WTC11 (cell line): ENCODE measurements at regions not wholly inside any gene's neighbourhood (a gene's known extent, or its start where the extent isn't known, plus 50 kb on each side); places are given as distances from the start of the nearest gene placed in this dataset.

Experiments used
- ATAC-seq: fragments of 200-7000 bp; cut with Tn5 transposase; 2 replicates; pipeline ENCODE4 v1.10.0; 2021; ENCODE audit warnings: mild to moderate bottlenecking, moderate library complexity
- CTCF ChIA-PET: fragments of 300-600 bp; sonication (Branson Sonifier 250); formaldehyde crosslinking; loops from one replicate; lab custom pipeline; 2021; ENCODE audit warnings: antibody characterized with exemption; lab: Charles Lee
- POLR2A ChIA-PET: fragments of 350-600 bp; sonication (Branson Sonifier 250); formaldehyde crosslinking; loops from one replicate; lab custom pipeline; 2021; ENCODE audit warnings: antibody characterized with exemption; lab: Charles Lee
- DNase-seq: peaks from one replicate; pipeline ENCODE4 v3.0.0; 2021; ENCODE audit warnings: low spot score
- H3K27ac Mint-ChIP-seq: 2 replicates; pipeline ENCODE4 v1.8.0; 2021; ENCODE audit warnings: mixed read lengths
- H3K27me3 Mint-ChIP-seq: 2 replicates; pipeline ENCODE4 v1.8.0; 2021; ENCODE audit warnings: low read depth, mild to moderate bottlenecking, moderate library complexity, mixed read lengths
- H3K36me3 Mint-ChIP-seq: 2 replicates; pipeline ENCODE4 v1.8.0; 2021; ENCODE audit warnings: mixed read lengths
- H3K4me1 Mint-ChIP-seq: 2 replicates; pipeline ENCODE4 v1.8.0; 2022; ENCODE audit warnings: mixed read lengths
- H3K4me3 Mint-ChIP-seq: 2 replicates; pipeline ENCODE4 v1.8.0; 2021; ENCODE audit warnings: mild to moderate bottlenecking, moderate library complexity, mixed read lengths
- H3K9me3 Mint-ChIP-seq: 2 replicates; pipeline ENCODE4 v1.8.0; 2021; ENCODE audit warnings: mixed read lengths
- ATF1 ChIP-seq: sonication (generic); formaldehyde crosslinking; IDR thresholded peaks from 2 replicates; pipeline ENCODE4 v1.8.1; 2023; ENCODE audit warnings: mild to moderate bottlenecking, moderate library complexity, missing genetic modification reagents
- CTCF ChIP-seq: fragments of 200-600 bp; IDR thresholded peaks from 2 replicates; pipeline ENCODE4 v1.8.0; 2022; ENCODE audit warnings: antibody characterized with exemption
- ELF4 ChIP-seq: sonication (generic); formaldehyde crosslinking; IDR thresholded peaks from 2 replicates; pipeline ENCODE4 v1.8.1; 2022; ENCODE audit warnings: low read depth, mild to moderate bottlenecking, moderate library complexity, missing genetic modification reagents
- ETV6 ChIP-seq: sonication (generic); formaldehyde crosslinking; IDR thresholded peaks from 2 replicates; pipeline ENCODE4 v1.8.1; 2022; ENCODE audit warnings: mild to moderate bottlenecking, missing genetic modification reagents
- FOXP4 ChIP-seq: sonication (generic); formaldehyde crosslinking; IDR thresholded peaks from 2 replicates; pipeline ENCODE4 v1.8.0; 2022; ENCODE audit warnings: mild to moderate bottlenecking, missing genetic modification reagents
- HMGXB4 ChIP-seq: sonication (generic); formaldehyde crosslinking; IDR thresholded peaks from 2 replicates; pipeline ENCODE4 v1.8.1; 2023; ENCODE audit warnings: mild to moderate bottlenecking, moderate library complexity, missing genetic modification reagents
- NR2C2 ChIP-seq: sonication (generic); formaldehyde crosslinking; IDR thresholded peaks from 2 replicates; pipeline ENCODE4 v1.8.0; 2022; ENCODE audit warnings: mild to moderate bottlenecking, missing genetic modification reagents
- STAT6 ChIP-seq: sonication (generic); formaldehyde crosslinking; conservative IDR thresholded peaks from 2 replicates; pipeline ENCODE4 v1.8.1; 2023; ENCODE audit warnings: mild to moderate bottlenecking, low read depth, missing genetic modification reagents, moderate library complexity
- ZNF423 ChIP-seq: fragments of 250-450 bp; sonication (Bioruptor Pico); IDR thresholded peaks from 2 replicates; pipeline ENCODE4 v2.1.2; 2022; ENCODE audit warnings: mild to moderate bottlenecking, moderate library complexity
- ZNF671 ChIP-seq: fragments of 250-450 bp; sonication (Bioruptor Pico); IDR thresholded peaks from 2 replicates; pipeline ENCODE4 v1.8.0; 2021; ENCODE audit warnings: mild to moderate bottlenecking
- TF ChIP-seq, protein P1 (sequence below): fragments of 250-450 bp; sonication (Bioruptor Pico); IDR thresholded peaks from 2 replicates; pipeline ENCODE4 v1.8.0; 2021; ENCODE audit warnings: mild to moderate bottlenecking
- TF ChIP-seq, protein P2 (sequence below): sonication (generic); formaldehyde crosslinking; IDR thresholded peaks from 2 replicates; pipeline ENCODE4 v1.8.1; 2022; ENCODE audit warnings: mild to moderate bottlenecking, missing genetic modification reagents, moderate library complexity, borderline replicate concordance
- TF ChIP-seq, protein P3 (sequence below): sonication (generic); formaldehyde crosslinking; IDR thresholded peaks from 2 replicates; pipeline ENCODE4 v1.8.1; 2023; ENCODE audit warnings: mild to moderate bottlenecking, missing genetic modification reagents, moderate library complexity
- TF ChIP-seq, protein P4 (sequence below): sonication (generic); formaldehyde crosslinking; IDR thresholded peaks from 2 replicates; pipeline ENCODE4 v1.8.1; 2023; ENCODE audit warnings: mild to moderate bottlenecking, missing genetic modification reagents, moderate library complexity
- TF ChIP-seq, protein P5 (sequence below): sonication (generic); formaldehyde crosslinking; conservative IDR thresholded peaks from 2 replicates; pipeline ENCODE4 v1.8.1; 2022; ENCODE audit warnings: mild to moderate bottlenecking, missing genetic modification reagents

DNA sequence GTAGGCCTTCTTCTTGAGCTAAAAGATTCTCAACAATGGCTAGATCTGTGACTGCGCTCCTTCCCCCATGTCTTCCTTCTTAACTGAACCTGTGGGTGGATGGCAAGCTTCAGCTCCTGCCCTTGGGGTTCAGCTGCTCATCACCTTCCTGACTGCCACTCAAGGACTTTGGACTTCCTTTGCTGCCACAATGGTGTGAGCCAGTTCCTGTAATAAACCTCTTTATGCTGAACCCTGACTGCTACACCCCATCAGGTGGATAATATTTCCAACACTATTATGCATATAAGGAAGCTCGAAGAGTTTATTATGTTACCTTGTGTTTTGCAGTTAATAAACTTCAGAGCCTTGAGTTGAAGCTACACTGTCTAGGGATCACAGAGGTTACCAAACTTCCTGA, 208.9 kb upstream of the SLC10A2 start (continued):
- TF ChIP-seq, protein P1, sequence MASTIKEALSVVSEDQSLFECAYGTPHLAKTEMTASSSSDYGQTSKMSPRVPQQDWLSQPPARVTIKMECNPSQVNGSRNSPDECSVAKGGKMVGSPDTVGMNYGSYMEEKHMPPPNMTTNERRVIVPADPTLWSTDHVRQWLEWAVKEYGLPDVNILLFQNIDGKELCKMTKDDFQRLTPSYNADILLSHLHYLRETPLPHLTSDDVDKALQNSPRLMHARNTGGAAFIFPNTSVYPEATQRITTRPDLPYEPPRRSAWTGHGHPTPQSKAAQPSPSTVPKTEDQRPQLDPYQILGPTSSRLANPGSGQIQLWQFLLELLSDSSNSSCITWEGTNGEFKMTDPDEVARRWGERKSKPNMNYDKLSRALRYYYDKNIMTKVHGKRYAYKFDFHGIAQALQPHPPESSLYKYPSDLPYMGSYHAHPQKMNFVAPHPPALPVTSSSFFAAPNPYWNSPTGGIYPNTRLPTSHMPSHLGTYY (CRISPR knock-in tag): no peak
- TF ChIP-seq ETV6 (CRISPR knock-in tag): no peak

DNA sequence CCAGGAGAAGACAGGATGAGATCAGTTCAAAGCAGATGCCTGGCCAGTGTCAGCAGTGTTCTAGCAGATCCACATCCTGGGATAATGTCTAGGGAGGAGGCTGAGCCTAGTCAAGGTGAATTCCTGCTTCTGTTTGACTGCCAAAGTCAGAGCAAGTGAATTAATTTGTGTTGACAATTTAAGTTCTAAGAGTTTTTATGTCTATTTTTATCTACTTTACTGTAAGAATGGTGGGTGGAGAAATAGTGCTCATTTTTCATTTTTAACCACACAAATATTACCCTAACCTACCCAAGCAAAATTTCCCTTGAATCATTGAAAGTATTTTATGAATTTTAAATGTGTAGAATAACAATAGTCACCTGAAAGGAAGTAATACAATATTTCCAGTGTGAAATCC, 207.6 kb upstream of the SLC10A2 start:
- Mint-ChIP-seq H3K4me1 (peaks cover 8% of the 10 kb centered on the region), H3K36me3 (peaks cover 5% of the 10 kb centered on the region), H3K9me3 (peaks cover 7% of the 10 kb centered on the region), H3K27ac (no peak overlapping the region), H3K27me3 (0 out of 2 replicates have a peak, but pooled peaks cover 2% of the 10 kb centered on the region), H3K4me3 (no peak overlapping the region)
- CTCF ChIA-PET: no interaction called here
- TF ChIP-seq STAT6 (CRISPR knock-in tag) (no peak), FOXP4 (CRISPR knock-in tag) (no peak), ZNF423 (no peak), ZNF671 (CRISPR knock-in tag) (no peak), ELF4 (CRISPR knock-in tag) (no peak)
- POLR2A ChIA-PET: no interaction called here
- no peak for ATAC-seq
- no peak for DNase-seq

- Mint-ChIP-seq H3K4me3 (no peak overlapping the region), H3K9me3 (peaks cover 17% of the 10 kb centered on the region), H3K4me1 (peaks cover 8% of the 10 kb centered on the region), H3K27ac (no peak overlapping the region), H3K36me3 (peaks cover 9% of the 10 kb centered on the region), H3K27me3 (0 out of 2 replicates have a peak, but pooled peaks cover 2% of the 10 kb centered on the region)
- TF ChIP-seq ZNF671 (CRISPR knock-in tag): no peak
- TF ChIP-seq, protein P2, sequence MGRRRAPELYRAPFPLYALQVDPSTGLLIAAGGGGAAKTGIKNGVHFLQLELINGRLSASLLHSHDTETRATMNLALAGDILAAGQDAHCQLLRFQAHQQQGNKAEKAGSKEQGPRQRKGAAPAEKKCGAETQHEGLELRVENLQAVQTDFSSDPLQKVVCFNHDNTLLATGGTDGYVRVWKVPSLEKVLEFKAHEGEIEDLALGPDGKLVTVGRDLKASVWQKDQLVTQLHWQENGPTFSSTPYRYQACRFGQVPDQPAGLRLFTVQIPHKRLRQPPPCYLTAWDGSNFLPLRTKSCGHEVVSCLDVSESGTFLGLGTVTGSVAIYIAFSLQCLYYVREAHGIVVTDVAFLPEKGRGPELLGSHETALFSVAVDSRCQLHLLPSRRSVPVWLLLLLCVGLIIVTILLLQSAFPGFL: no peak
- ATAC-seq: no peak
- ChIA-PET CTCF (no interaction called here), POLR2A (no interaction called here)
- no peak for DNase-seq
Measured at GRCh38 chr13:103272770-103273169, 206.6 kb upstream of the SLC10A2 start.

DNA sequence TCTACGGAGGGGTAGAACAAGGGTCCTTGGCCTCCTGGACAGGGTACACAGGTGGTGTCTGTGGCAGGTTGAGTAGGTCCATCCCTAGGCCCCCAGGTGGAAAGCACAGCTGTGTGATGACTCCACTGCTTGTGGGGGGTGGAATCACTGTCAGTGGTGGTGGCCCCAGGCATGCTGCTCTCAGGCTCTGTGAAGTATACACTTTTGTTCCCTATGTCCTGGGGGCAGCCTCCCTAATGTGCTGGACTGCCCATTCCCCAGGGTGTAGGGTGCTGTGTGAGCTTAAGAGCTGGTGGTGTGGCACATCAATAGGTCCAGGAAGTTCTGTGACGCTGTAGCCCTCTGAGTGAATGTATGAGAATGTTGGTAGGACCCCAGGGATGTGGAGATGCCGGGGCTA, 197.2 kb upstream of the SLC10A2 start:
- H3K36me3 Mint-ChIP-seq: peaks cover 12% of the 10 kb centered on the region
- CTCF ChIA-PET: no interaction called here
- no peak overlapping the region for H3K4me3 Mint-ChIP-seq
- POLR2A ChIA-PET: no interaction called here
- DNase-seq (no peak), ATAC-seq (no peak)
- H3K4me1 Mint-ChIP-seq: no peaks in the 10 kb centered on the region
- no peak overlapping the region for H3K27ac Mint-ChIP-seq
- H3K9me3 Mint-ChIP-seq: peaks cover 38% of the 10 kb centered on the region
- H3K27me3 Mint-ChIP-seq: no peaks in the 10 kb centered on the region
- TF ChIP-seq, protein P3, sequence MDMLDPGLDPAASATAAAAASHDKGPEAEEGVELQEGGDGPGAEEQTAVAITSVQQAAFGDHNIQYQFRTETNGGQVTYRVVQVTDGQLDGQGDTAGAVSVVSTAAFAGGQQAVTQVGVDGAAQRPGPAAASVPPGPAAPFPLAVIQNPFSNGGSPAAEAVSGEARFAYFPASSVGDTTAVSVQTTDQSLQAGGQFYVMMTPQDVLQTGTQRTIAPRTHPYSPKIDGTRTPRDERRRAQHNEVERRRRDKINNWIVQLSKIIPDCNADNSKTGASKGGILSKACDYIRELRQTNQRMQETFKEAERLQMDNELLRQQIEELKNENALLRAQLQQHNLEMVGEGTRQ: no peak
- TF ChIP-seq HMGXB4 (CRISPR knock-in tag) (no peak), CTCF (no peak), ZNF423 (no peak), ATF1 (CRISPR knock-in tag) (no peak), NR2C2 (CRISPR knock-in tag) (no peak)
- TF ChIP-seq, protein P4, sequence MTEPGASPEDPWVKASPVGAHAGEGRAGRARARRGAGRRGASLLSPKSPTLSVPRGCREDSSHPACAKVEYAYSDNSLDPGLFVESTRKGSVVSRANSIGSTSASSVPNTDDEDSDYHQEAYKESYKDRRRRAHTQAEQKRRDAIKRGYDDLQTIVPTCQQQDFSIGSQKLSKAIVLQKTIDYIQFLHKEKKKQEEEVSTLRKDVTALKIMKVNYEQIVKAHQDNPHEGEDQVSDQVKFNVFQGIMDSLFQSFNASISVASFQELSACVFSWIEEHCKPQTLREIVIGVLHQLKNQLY (CRISPR knock-in tag): no peak
- TF ChIP-seq, protein P5, sequence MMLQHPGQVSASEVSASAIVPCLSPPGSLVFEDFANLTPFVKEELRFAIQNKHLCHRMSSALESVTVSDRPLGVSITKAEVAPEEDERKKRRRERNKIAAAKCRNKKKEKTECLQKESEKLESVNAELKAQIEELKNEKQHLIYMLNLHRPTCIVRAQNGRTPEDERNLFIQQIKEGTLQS: no peak
